Vagina (tissue), 2 donors: ENCODE measurements at regions not wholly inside any gene's neighbourhood (a gene's known extent, or its start where the extent isn't known, plus 50 kb on each side); places are given as distances from the start of the nearest gene placed in this dataset.

Source experiments
- POLR2A ChIP-seq, 2 donors: fragments of 450-650 bp; IDR thresholded peaks; one replicate each; pipeline ENCODE4 v1.6.1; 2017; ENCODE audit warnings: antibody characterized with exemption in 2 of 2, mild to moderate bottlenecking in 2 of 2, moderate library complexity in 2 of 2
- POLR2AphosphoS5 ChIP-seq, 2 donors: sonication (generic); formaldehyde crosslinking; IDR thresholded peaks; one replicate each; pipeline ENCODE4 v1.9.0; 2017; ENCODE audit warnings: antibody characterized with exemption in 2 of 2, mild to moderate bottlenecking in 2 of 2, low read depth in 1 of 2; ENCODE audit not compliant: insufficient read depth in 1 of 2

GRCh38 chr2:122421775-122422174 is 666.3 kb downstream of the TSN start:
- no peak for TF ChIP-seq POLR2AphosphoS5 (IDR thresholded peaks at IDR 0.05; ENCODE audit: insufficient read depth in 1 of 2, low read depth in 1 of 2)
- no peak for TF ChIP-seq POLR2A (IDR thresholded peaks at IDR 0.05)
